NCI-H345 treated with DMSO at 0.1 percent for 48 hours (cell line): ENCODE measurements at regions not wholly inside any gene's neighbourhood (a gene's known extent, or its start where the extent isn't known, plus 50 kb on each side); places are given as distances from the start of the nearest gene placed in this dataset.
"Not testable (repeated sequence)": the region's sequence is repeated elsewhere in the genome, so short reads cannot be mapped to it uniquely, and the experiment has no call there.

Experiments
- DNase-seq: peaks from one replicate; lab custom pipeline; 2025; ENCODE audit not compliant: unreplicated experiment; lab: John Stamatoyannopoulos, UW

DNA sequence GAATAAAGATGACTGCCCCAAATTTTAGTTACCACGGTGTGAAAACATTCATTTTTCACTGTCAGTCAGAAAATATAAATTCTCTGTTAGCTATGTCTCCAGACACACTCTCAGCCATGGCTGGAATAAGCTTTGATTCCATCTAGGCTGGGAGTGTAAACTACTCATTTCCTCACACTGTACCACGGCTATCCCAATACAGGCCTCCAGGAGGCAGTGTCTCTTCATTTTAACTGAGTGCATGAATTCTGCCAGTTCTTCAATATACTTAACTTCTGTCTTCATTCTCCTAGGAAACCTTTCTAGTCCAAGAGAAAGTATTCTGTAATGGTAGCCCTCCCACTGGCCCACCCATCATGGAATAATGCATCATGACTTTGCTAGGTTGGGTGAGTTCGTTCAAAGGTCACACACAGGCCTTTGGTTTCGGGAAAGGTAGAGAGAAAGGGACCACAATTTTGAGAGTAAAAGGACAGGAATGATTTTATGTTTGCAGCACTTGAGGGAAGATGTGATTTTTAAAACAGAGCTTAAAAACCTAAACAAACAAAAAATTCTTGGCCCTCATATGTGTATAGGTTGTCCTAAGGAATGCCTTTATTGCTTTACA is 381.1 kb downstream of the SEC23A start:
- DNase-seq = no peak

DNA sequence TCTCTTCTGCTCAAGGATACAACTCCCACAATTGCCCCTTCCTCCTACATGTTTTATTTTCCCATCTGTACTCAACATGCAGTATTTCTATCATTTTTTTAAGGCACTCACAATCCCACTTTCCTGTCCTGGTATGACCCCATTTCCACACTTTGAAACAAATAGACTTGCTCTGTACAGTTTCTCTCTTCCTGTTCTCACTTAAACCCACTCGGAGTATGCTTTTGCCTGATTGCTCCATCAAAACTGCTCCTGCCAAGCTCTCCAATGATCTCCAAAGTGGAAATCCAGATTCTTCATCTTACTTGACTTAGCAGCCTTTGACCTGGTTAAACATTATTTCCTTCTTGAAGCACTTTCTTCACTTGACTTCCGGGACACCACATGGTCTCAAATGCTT is 384.5 kb downstream of the SEC23A start:
- no peak for DNase-seq

DNA sequence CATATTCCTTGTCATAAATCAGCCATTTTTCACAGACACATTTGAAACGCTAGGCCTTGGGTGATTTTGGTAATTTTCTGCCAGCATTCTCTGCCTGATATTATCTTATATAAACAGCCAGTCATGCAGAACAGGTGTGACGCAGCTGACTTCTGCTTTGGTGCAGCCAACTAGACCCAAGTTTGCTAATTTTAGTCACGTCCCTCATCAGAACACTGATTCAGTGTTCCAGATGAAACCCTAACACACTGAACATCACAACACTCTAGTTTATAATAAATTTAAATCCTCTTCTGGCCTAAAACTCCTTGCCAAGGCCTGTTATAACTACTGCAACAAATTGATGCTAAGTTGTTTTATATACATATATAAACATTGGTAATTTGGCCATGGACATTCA is 386.1 kb downstream of the SEC23A start:
- DNase-seq = no peak

DNA sequence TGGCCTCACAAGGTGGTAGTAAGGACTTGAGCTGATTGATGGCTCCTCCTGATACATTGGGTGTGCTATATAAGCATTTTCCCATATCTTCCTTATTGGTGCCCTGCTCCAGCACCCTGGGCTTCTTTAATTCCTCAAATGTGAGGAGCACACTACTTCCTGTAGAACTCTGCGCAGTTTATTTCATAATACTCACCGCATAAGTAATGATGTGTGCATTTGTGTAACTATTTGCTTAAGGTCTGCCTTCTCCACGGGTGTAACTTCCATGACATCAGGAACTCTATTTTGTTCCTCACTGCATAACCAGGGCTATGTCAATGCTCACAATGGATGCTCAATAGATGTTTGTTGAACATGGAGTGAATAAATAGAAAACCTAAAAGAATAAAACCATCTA is 392.2 kb downstream of the SEC23A start:
- DNase-seq = no peak

DNA sequence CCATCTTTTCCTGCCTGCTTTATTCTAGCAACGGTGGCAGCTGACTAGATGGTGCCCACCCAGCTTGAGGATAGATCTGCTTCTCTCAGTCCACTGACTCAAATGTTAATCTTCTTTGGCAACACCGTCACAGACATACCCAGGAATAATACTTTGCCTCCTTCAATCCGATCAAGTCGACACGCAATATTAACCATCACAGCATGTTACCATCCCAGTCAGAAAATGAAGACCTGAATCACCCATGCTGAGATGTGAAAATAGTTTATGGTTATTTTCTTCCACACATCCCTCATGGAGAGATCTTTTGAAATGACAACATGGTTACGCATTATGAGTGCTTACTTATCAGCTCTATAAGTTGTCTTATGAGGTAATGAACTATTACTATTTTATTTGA is 392.8 kb downstream of the SEC23A start:
- DNase-seq = no peak

DNA sequence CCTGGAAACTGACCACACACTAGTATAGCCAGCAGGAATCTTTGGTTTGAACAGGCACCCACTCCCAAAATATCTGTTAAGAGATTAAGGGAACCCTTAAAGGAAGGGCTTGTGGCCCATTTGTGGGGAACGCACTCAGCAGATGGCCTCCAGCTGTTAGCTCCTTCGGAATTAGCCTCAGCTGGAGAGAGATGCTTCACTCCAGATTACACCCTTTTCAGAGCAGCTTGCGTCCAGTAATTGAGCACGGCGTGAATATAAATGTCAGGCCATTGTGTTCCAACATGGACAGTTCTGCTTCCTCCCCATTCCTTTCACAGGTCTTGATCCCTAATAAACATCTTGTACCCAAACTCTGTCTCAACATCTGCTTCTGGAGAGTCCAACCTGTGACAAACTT is 397.8 kb downstream of the SEC23A start:
- DNase-seq = no peak

DNA sequence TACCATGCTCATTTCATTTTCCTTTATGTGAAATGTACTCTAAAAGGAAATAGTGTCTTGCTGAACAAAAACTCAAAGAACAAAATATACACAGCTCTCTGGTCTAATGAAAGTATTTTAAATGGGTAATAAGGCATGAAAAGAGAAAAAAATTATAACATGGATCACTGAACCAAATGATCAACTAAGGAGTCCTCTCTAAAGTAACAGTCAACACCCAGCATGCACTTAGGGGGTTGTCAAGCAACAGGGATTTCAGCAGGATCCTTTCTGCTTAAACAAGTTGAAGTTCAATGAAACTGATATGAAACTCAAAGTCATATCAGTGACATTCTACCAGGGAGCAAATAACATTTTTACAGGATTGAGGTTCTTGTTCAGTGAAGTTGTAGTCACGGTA is 398.8 kb downstream of the SEC23A start:
- no peak for DNase-seq

DNA sequence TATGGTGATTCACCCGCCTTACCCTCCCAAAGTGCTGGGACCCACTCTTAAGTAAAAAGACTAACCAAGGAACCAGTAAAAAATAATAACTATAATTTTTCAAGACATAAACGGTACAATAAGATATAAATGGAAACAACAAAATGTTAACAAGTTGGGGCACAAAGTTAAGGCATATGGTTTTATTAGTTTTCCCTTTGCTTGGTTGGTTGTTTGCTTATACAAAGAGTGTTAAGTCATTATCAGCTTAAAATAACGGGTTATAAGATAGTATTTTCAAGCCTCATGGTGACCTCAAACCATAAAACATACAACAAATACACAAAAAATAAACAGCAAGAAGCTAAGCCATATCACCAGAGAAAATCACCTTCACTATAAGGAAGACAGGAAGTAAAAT is 406.1 kb downstream of the SEC23A start:
- no peak for DNase-seq

DNA sequence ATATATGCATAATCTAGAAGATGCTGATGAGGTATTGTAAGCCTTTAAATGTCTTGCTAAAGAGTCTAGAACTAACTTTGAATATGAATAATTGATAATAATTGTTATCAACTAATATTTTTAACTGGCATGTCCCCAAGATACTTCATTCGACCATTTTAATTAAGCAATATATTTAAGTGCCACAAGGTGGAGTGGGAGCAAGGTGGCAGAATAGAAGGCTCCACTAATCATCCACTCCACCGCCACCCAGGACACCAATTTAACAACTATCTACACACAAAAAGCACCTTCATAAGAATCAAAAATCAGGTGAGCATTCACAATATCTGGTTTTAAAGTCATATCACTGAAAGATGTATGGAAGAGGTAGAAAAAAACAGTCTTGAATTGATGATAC is 409.6 kb downstream of the SEC23A start:
- DNase-seq = no peak

DNA sequence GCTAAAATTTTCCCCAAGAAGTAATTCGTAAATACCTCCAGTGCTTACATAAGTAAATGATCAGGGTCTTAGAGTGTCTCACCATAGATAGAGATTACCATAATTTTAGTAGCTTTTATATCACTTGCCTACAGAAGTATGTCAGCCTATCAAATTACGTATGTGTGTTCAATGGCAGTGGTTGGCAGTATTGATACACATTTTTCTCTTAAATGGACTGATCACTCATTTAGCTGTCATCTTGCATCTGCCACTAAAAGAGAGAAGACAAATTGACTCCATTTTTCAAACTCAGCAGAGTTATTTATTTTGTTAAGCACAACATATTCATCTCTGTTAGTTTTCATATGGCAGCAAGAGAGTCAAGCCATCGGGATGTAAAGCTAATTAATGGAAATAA is 413.1 kb upstream of the CLEC14A start:
- no peak for DNase-seq

DNA sequence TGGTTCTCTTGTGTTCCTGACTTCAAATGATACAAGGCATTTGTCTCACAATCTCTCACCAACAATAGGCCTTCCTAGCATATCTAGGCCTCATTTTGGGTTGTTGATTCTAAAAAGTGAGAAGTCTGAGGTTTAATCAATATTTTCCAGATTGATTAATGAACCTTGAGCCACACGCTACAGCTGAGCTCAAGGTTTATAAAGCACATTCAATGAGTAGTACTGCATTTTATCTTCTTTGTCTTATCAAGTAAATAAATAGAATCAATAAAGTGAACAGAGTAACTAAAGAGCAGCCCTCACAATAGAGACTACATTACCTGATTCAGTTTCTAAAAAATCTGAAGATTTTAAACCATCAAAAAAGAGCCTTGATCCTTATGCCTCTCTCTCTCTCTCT is 407.5 kb upstream of the CLEC14A start:
- DNase-seq = no peak

DNA sequence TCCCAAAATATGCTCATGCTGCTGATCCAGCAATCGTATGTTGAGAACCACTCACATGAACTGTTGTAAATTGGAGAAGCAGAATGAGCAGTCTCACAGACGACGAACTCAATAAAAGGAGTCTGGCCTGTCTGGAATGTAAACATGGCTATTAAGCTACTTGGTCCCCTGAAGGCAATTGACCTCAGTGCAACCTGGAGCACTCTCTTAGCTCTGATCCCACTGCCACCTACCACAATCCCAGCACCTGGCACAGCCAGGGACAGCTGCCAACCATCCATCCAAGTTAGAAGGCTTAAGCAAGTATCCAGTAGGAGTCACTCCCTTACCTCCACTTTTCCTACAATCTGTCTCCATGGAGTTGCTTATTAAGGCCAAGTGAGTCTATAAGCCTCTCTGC is 406.9 kb upstream of the CLEC14A start:
- DNase-seq = no peak

DNA sequence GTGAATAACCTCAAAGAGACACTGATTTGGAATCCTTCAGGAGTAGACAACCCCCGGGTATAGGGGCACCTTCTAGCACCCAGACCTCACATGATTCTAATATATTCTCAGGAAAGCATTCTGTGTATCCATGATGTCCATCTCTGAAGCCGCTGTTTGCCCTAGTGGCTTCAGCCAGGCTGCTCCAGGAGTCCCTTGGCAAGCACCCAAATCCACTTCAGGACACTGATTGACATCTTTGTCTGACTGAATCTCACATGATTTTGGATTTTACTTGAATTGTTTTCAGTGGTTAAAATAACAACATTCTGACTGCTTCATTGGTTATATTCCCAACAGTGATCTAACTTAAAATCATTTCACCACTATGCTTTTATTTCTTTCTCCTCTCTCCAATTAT is 390.5 kb upstream of the CLEC14A start:
- DNase-seq = no peak

DNA sequence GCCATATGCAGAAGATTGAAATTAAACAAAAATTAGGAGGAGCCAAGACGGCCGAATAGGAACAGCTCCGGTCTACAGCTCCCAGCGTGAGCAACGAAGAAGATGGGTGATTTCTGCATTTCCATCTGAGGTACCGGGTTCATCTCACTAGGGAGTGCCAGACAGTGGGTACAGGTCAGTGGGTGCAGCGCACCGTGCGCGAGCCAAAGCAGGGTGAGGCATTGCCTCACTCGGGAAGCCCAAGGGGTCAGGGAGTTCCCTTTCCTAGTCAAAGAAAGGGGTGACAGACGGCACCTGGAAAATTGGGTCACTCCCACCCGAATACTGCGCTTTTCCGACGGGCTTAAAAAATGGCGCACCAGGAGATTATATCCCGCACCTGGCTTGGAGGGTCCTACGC is 379.0 kb upstream of the CLEC14A start:
- not testable (repeated sequence) for DNase-seq

DNA sequence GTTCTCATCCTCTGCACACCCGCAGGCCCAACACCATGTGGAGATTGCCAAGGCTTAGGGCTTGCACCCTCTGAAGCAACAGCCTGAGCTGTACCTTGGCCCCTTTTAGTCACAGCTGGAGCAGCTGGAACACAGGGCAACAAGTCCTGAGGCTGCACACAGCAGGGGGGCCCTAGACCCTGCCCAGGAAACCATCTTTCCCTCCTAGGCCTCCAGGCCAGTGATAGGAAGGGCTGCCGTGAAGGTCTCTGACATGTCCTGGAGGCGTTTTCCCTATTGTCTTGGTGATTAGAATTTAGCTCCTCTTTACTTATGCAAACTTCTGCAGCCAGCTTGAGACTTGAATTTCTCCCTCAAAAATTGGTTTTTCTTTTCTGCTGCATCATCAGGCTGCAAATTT is 373.5 kb upstream of the CLEC14A start:
- DNase-seq = no peak

DNA sequence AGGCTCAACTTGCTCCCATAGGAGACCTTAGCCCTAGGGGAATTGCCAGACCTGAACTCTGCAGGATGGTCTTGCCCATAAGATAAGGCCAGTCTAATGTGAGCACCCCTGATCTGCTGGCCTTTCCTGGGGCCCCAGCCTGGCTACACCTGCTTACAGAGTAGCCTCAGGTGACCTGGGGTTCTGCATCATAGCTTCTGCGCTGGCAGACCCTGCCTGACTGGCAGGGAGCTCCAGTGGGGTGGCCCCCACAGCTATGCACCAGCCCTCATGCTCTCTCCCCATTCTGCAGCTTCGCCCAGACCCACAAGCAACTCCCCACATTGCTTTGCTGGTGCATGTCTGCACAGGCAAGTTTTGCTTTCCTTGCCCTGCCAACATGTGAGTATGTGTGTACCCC is 371.3 kb upstream of the CLEC14A start:
- DNase-seq = no peak

DNA sequence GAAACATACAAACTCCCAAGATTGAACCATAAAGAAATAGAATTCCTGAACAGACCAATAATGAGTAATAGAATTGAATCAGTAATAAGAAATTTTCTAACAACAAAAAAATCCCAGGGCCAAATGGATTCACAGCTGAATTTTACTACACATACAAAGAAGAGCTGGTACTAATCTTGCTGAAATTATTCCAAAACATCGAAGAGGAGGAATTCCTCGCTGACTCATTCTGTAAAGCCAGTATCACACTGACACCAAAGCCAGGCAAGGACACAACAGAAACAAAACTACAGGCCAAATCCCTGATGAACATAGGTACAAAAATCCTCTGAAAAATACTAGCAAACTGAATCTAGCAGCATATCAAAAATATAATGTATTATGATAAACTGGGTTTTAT is 367.8 kb upstream of the CLEC14A start:
- no peak for DNase-seq

DNA sequence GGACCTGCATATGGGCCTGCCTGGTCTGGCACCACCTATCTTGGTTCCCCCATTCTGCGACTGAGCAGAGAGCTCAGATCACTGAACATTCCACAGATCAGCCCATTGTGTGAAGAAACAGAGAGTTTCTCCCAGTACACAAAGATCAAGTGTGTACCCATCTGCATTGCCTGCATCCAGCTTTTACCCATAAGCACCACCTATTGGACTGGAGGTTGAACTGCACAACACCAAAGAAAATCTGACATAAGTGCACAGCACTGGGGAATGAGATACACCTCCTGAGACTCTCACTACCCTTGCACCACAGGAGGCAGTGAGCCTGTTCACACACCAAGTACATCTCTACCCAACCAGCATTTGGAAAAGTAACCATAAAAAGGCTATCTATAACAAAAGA is 362.6 kb upstream of the CLEC14A start:
- no peak for DNase-seq

DNA sequence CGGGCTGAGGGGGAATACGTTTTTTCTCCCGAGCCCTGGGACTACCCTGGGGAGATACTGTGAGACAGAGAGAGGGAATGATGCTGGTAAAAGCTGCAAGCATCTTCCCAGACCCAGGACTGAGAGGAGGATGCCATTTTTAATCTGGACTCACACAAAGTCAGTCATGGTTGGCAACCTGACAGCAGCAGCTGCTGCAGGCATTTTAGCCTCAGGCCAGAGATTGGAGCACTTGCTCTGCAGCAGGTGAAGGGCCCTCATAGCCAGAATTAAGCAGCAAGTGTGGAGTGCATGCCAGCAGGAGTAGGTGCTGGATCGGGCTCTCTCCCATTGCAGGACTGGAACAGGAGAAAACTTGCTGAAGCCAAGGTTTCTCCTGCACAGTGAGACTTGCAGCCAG is 361.1 kb upstream of the CLEC14A start:
- DNase-seq = peak; percentile 81

DNA sequence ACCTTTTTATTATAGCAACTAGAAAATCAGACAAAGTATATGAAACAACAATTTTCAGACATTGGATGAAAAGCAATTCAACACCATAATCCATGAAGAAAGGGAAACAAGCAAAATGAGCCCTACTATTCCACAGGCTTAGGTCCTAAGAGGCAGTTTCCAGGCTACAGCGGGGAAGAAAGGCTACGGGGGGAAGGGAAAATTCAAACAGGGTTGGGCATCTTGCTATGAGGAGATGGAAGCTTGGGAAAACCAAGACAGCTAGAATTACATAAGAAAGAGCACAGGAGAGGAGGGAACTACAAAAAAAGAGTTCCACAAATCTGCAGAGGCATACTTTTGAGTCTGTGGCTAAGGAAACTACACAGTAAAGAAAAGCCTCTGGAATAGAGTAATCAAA is 356.0 kb upstream of the CLEC14A start:
- DNase-seq = no peak

DNA sequence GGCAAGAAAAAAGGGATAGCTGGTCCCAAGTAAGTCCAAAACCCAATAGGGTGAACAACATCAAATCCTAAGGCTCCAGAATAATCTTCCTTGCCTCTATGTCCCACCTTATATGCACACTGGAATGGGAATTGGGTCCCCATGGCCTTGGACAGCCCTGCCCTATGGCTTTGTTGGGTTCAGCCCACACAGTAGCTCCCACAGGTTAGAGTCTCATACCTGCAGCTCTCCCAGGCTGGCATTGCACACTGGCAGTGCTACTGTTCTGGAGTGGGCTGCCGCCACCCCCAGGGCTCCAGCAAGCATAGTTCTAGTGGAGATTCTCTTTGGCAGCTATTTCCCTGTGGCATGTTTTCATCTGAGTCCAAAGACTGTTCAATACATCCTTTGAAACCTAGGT is 352.4 kb upstream of the CLEC14A start:
- DNase-seq = no peak

DNA sequence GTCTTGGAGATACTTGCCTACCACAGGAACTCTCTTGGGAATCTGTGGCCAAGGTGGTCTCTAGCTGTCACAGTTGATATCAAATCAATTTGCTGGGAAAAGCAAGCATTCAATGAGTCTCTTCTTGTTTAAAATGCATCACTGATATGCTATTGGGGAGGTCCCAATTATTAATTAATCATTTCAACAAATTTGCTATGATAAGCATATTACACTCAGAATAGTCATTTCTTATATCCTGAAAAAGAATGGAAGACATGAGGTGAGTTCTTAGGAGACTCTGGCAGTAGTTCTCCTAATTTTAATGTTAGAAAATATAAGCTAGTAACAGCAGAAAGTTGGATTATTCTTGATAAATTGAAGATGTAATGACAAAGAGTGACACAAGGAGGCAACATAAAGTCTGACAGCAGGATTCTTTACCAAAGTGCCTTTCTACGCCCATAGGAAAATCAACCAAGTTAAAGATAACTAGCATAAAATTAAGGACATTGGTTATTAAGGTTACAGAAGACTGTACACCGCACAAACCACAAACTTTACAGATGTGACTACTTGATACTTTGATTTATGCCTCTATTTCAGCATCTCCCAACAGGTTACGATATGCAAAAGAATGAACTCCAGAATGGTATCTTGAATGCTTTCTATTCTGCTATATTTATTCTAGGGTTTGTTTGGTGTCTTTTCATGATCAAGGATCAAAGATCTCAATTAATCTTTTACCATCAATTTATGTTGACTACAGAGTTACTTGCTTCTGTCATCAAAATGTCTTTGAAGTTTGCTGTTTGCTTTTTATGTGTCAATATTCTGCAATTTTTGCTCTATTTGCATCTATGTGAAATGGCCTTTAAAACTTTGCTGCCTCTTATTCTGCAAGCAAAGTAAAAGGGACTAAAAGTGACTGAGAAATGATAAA is 349.6 kb upstream of the CLEC14A start:
- DNase-seq = no peak

DNA sequence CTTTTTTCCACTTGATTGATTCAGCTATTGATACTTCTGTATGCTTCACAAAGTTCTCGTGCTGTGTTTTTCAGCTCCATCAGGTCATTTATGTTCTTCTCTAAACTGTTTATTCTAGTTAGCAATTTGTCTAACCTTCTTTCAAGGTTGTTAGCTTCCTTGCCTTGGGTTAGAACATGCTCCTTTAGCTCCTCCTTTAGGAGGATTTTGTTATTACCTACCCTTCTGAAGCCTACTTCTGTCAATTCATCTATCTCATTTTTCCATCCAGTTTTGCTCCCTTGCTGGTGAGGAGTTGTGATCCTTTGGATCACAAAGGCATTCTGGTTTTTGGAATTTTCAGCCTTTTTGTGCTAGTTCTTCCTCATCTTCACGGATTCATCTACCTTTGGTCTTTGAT is 344.7 kb upstream of the CLEC14A start:
- DNase-seq = not testable (repeated sequence)
